DND-41 (cell line): ENCODE measurements at regions not wholly inside any gene's neighbourhood (a gene's known extent, or its start where the extent isn't known, plus 50 kb on each side); places are given as distances from the start of the nearest gene placed in this dataset.

ENCODE experiments used
- ATAC-seq: fragments of 200-7000 bp; cut with Tn5 transposase; 3 replicates; pipeline ENCODE4 v1.9.1; 2021; ENCODE audit warnings: low read depth; ENCODE audit not compliant: insufficient read depth
- DNase-seq: peaks from one replicate; pipeline ENCODE4 v3.0.0-alpha.2; 2020
- H2AFZ ChIP-seq: 2 replicates; pipeline ENCODE4 v1.6.0; 2012; ENCODE audit warnings: low read depth, low read length
- H3K27ac ChIP-seq: 2 replicates; pipeline ENCODE4 v1.5.1; 2012; ENCODE audit warnings: low read length, inconsistent platforms
- H3K27me3 ChIP-seq: fragments of 200-600 bp; sonication (generic); 2 replicates; pipeline ENCODE4 v1.6.0; 2012; ENCODE audit warnings: low read length, mild to moderate bottlenecking, inconsistent platforms; ENCODE audit not compliant: insufficient read depth, poor library complexity
- H3K36me3 ChIP-seq: 2 replicates; pipeline ENCODE4 v1.5.1; 2012; ENCODE audit warnings: low read length, inconsistent platforms; ENCODE audit not compliant: insufficient read depth
- H3K4me1 ChIP-seq: 2 replicates; pipeline ENCODE4 v1.5.1; 2012; ENCODE audit warnings: mild to moderate bottlenecking, low read length; ENCODE audit not compliant: insufficient read depth
- H3K4me2 ChIP-seq: 2 replicates; pipeline ENCODE4 v1.6.0; 2012; ENCODE audit warnings: mild to moderate bottlenecking, moderate library complexity, low read length, inconsistent platforms; ENCODE audit not compliant: insufficient read depth
- H3K4me3 ChIP-seq, 2 experiments: fragments of 200-600 bp in 1 of 2; shearing (Covaris generic) in 1 of 2; 2 replicates each; pipeline ENCODE4 v1.5.1; 2012 to 2016; ENCODE audit warnings: inconsistent platforms in 2 of 2, low read length in 2 of 2, mild to moderate bottlenecking in 2 of 2, low read depth in 1 of 2, moderate library complexity in 1 of 2
- H3K79me2 ChIP-seq: 2 replicates; pipeline ENCODE4 v1.6.0; 2012; ENCODE audit warnings: low read length, inconsistent platforms; ENCODE audit not compliant: insufficient read depth
- H3K9ac ChIP-seq: 2 replicates; pipeline ENCODE4 v1.6.0; 2012; ENCODE audit warnings: low read depth, mild to moderate bottlenecking, inconsistent platforms, low read length, moderate library complexity
- H3K9me3 ChIP-seq: 2 replicates; pipeline ENCODE4 v1.5.1; 2012; ENCODE audit warnings: low read length, moderate library complexity, mild to moderate bottlenecking, inconsistent platforms; ENCODE audit not compliant: insufficient read depth, severe bottlenecking
- H4K20me1 ChIP-seq: 2 replicates; pipeline ENCODE4 v1.6.0; 2012; ENCODE audit warnings: low read length; ENCODE audit not compliant: insufficient read depth
- EZH2 ChIP-seq: IDR thresholded peaks from 3 replicates; pipeline ENCODE4 v1.6.1; 2012; ENCODE audit warnings: borderline replicate concordance, low read depth, mild to moderate bottlenecking, moderate library complexity, low read length, inconsistent platforms; ENCODE audit not compliant: severe bottlenecking
- TF ChIP-seq, protein P1 (sequence below): IDR thresholded peaks from 2 replicates; pipeline ENCODE4 v1.5.1; 2012; ENCODE audit warnings: borderline replicate concordance, low read length, moderate library complexity, mild to moderate bottlenecking; ENCODE audit not compliant: poor library complexity, severe bottlenecking; ENCODE audit errors: extremely low read depth

DNA sequence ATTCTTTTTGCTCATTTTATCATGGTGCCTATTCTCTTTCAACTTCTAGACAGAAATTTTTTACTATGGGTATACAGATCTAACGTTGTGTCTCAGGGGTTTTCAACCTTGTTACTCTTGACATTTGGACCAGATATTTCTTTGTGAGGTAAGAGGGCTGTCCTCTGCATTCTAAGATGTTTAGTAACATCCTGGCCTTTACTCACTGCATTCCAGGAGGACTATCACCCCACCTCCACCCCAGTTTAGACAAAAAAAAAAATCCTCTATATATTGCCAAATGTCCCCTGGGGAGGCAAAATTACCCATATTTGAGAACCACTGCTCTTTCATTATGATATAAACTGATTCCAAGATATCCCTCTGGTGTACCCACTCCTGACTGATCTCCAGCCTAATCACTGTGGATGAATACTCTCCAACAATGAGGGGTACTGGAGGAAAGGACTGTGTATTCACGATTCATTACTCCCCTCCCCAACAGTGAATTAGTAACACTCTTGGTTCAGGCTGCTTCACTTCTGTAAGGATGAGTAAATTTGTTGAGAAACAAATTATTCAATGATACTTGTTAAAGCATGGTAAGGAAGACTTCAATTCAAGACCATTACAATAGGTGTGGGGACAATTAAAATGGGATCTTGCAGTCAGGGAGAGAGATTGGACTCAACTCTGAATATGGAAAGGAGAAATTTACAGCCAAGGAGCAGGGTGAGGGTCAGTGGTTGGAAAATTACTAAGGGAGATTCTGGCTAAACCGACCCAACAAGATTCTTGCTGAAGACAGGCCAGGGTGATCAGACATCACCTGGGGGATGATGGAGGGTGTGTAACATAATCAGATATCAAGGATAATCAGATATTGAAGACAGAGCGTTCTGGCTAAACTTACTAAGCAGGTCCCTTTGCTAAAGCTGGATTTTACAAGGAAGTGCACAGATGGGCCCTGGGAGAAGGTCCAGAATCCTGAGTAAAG, 123.8 kb upstream of the DAZL start:
- DNase-seq (no peak), ATAC-seq (no peak)
- H3K79me2 ChIP-seq, result no peaks in the 10 kb centered on the region
- no peaks in the 10 kb centered on the region for H4K20me1 ChIP-seq
- H3K4me3 ChIP-seq, result no peak overlapping the region
- H3K27me3 ChIP-seq, result no peaks in the 10 kb centered on the region
- H3K4me1 ChIP-seq, result no peaks in the 10 kb centered on the region
- H2AFZ ChIP-seq, result no peak overlapping the region
- no peak overlapping the region for H3K4me2 ChIP-seq
- H3K9me3 ChIP-seq, result peaks cover 10% of the 10 kb centered on the region
- no peak overlapping the region for H3K9ac ChIP-seq
- TF ChIP-seq, protein P1, sequence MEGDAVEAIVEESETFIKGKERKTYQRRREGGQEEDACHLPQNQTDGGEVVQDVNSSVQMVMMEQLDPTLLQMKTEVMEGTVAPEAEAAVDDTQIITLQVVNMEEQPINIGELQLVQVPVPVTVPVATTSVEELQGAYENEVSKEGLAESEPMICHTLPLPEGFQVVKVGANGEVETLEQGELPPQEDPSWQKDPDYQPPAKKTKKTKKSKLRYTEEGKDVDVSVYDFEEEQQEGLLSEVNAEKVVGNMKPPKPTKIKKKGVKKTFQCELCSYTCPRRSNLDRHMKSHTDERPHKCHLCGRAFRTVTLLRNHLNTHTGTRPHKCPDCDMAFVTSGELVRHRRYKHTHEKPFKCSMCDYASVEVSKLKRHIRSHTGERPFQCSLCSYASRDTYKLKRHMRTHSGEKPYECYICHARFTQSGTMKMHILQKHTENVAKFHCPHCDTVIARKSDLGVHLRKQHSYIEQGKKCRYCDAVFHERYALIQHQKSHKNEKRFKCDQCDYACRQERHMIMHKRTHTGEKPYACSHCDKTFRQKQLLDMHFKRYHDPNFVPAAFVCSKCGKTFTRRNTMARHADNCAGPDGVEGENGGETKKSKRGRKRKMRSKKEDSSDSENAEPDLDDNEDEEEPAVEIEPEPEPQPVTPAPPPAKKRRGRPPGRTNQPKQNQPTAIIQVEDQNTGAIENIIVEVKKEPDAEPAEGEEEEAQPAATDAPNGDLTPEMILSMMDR, result no peak
- no peak for TF ChIP-seq EZH2
- no peaks in the 10 kb centered on the region for H3K36me3 ChIP-seq
- H3K27ac ChIP-seq, result no peak overlapping the region

DNA sequence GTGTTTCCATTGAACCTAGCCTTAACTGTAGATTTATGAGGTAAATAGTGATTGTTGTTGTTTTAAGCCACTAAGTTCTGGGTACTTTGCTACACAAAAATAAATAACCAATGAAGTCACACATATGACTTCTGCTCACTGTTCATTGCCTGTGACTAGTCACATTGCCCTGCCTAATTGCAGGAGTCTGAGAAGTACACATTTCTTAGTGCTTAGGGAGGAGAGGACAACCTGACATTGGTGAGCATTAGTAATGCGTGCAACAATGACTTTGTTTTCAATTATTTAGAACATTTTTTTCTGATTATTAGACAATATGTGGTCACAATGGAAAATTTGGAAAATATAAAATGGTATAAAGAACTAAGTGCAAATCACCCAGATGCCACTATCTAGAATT, 133.2 kb upstream of the DAZL start:
- no peaks in the 10 kb centered on the region for H3K4me1 ChIP-seq
- ATAC-seq (no peak), DNase-seq (no peak)
- H2AFZ ChIP-seq, result no peak overlapping the region
- no peak overlapping the region for H3K4me3 ChIP-seq
- no peak overlapping the region for H3K9ac ChIP-seq
- no peaks in the 10 kb centered on the region for H3K27me3 ChIP-seq
- H4K20me1 ChIP-seq, result no peaks in the 10 kb centered on the region
- no peak for TF ChIP-seq EZH2
- TF ChIP-seq, protein P1, result no peak
- no peaks in the 10 kb centered on the region for H3K79me2 ChIP-seq
- H3K27ac ChIP-seq, result no peak overlapping the region
- H3K36me3 ChIP-seq, result no peaks in the 10 kb centered on the region
- no peak overlapping the region for H3K4me2 ChIP-seq
- no peaks in the 10 kb centered on the region for H3K9me3 ChIP-seq

DNA sequence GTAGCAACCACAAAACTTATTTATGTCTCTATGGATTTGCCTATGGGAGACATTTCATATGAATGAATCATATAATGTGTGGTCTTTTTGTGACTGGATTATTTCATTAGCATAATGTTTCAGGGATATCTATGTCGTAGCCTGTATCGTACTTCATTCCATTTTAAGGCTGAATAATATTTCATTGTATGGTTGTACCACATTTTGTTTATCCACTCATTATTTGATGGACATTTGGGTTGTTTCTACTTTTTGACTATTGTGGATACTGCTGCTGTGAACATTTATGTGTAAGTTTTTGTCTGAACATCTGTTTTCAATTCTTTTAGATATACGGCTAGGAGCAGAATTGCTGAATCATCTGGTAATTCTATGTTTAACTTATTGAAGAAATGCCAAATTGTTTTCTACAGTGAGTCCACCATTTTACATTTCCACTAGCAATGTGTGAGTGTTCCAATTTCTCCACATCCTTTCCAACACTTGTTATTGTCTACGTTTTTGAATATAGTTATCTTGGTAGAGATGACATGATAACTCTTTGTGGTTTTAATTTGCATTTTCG, 134.4 kb upstream of the DAZL start:
- Histone ChIP-seq H3K79me2 (no peaks in the 10 kb centered on the region), H3K9ac (no peak overlapping the region), H3K36me3 (no peaks in the 10 kb centered on the region), H3K9me3 (no peaks in the 10 kb centered on the region), H2AFZ (no peak overlapping the region), H3K27me3 (no peaks in the 10 kb centered on the region), H4K20me1 (no peaks in the 10 kb centered on the region), H3K4me2 (no peak overlapping the region), H3K4me1 (no peaks in the 10 kb centered on the region), H3K4me3 (no peak overlapping the region), H3K27ac (no peak overlapping the region)
- ATAC-seq (no peak), DNase-seq (no peak)
- no peak for TF ChIP-seq EZH2
- TF ChIP-seq, protein P1, result no peak
